LNCAP (cell line): ENCODE measurements at regions not wholly inside any gene's neighbourhood (a gene's known extent, or its start where the extent isn't known, plus 50 kb on each side); places are given as distances from the start of the nearest gene placed in this dataset.

Experiments
- TF ChIP-seq, protein P1 (sequence below): fragments of 450-650 bp; IDR thresholded peaks from 2 replicates; pipeline ENCODE4 v1.5.1; 2017; ENCODE audit warnings: mild to moderate bottlenecking

DNA sequence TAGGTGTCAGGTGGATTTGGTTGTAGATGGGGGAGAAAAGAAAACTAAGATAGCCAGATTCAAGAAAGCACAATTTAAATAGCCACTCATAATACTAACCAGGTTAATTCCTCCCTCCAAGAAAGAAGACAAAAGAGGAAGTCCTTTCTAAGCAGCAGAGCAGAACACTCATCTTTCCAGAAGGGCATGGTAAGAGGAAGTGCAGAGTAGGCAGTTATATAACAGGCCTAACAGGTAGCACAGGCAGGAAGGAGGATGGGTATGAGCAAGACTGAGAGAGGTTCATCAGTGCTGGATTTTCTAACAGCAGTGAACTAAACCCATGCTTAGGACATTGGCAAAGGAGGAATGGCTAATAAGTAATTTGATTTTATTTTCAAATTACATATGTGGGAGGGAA lies 517.5 kb downstream of the PLPP3 start:
- TF ChIP-seq, protein P1, sequence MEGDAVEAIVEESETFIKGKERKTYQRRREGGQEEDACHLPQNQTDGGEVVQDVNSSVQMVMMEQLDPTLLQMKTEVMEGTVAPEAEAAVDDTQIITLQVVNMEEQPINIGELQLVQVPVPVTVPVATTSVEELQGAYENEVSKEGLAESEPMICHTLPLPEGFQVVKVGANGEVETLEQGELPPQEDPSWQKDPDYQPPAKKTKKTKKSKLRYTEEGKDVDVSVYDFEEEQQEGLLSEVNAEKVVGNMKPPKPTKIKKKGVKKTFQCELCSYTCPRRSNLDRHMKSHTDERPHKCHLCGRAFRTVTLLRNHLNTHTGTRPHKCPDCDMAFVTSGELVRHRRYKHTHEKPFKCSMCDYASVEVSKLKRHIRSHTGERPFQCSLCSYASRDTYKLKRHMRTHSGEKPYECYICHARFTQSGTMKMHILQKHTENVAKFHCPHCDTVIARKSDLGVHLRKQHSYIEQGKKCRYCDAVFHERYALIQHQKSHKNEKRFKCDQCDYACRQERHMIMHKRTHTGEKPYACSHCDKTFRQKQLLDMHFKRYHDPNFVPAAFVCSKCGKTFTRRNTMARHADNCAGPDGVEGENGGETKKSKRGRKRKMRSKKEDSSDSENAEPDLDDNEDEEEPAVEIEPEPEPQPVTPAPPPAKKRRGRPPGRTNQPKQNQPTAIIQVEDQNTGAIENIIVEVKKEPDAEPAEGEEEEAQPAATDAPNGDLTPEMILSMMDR, result no peak

DNA sequence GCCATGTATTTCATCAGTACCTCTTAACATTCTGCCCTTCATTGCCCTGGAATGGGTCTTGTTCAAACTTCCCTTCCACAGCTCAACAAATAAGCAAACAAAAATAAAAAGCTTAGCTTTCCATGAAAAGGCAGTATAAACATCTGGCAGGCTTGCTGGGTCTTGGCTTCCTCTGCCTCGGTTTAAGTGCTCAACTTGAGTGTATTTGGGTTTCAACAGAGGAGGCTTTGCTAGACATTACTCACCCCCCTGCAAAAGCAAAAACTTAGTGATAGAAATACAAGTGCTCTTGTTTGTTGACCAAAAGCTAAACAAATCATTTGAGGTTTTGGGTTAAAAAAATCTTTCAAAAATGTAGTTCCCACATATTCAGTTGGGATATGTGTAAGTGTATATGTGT lies 518.5 kb downstream of the PLPP3 start:
- TF ChIP-seq, protein P1, result no peak

DNA sequence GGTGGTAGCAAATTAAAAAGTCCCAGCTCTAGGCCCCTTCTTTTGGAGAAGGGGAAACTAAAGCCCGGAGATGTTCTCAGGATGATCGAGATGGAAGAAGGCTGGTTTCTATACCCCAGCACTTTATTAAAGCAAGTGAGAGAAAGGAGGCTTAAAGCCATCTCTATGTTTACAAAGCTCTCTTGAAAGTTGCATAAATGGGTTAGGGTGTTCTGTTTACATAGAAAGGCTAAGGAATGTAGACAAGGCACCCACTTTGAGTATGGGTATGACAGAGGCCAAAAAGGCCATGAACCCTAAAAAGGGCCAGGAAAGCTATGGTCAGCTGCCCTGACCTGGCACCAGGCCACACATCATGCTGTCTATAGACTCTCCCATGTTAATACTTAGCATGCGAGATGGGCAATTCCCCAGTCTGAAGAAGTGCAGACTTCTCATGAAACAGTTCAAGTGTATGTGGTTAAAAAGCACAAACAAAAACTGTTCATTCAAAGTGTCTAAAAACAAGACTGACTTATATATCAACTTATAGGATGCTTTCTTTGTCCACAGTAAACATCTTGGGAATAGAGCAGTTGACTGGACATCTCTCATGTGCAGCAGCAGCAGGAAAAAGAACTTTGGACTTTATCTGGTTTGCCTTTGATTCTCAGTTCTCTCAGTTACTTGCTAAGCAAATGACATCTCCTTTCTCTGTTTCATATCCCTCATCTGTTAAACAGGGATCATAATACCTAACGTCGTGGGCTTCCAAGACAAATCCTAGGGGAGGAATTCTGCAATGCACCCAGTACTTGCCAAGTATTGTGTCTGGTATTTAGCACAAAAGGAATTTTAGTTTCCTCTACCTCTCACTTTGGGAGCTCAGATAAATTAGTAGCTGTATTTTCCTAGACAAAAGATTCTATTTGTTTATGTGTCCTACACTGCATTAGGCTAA lies 521.6 kb downstream of the PLPP3 start:
- TF ChIP-seq, protein P1, result no peak

DNA sequence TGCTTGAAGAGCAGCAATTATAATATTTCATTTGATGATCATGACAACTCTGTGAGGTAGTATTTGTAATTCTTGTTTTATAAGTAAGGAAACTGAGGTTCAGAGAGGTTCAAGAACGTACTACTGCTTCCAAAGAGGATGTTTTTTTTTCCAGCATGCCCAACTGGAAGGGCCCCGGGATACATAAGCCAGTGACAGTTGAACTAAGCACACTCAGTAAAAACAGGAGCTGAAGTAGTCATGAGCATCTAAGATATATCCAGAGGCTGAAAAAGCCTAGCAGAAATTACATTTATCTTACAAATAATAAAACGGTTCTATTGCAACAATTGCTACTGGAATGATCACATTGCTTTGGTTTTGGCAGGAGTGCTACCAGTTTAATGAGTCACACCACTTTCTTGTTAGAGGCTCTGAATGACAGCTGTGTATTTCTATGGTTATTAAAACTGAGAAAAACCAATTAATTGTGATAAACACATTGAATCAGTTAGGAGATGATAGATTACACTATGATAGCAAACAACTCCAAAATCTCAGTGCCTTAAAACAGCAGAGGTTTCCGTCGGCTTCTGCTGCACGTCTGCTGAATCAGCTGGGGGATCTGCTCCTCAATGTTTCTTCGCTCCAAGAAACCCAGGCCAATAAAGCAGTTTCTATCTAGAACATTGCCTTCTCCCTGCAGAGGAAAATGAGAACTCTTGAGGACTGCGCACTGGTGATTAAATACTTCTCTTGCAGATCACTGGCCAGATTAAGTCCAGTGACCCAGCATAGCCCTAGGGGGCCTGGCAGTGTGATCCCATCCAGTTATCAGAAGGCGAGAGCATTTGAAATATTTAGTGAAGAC lies 522.7 kb downstream of the PLPP3 start:
- TF ChIP-seq, protein P1, result no peak

DNA sequence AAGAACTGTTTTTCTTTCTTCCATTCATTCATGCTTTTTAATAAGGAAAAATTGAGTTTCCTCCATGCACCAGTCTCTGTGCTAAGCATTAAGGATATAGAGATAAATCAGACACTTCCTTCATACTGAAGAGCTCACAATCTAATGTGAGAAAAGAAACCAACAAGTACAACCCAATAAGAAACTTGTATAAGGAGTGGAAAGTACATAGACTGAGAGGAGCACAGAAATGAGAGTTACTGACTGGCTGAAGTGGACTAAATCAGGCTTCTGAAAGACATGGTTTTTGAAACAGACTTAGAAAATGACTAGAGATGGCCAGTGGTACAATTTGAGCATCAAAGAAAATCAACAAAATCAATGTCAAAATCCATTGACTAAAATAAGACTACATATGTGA lies 524.4 kb downstream of the PLPP3 start:
- TF ChIP-seq, protein P1, result no peak

DNA sequence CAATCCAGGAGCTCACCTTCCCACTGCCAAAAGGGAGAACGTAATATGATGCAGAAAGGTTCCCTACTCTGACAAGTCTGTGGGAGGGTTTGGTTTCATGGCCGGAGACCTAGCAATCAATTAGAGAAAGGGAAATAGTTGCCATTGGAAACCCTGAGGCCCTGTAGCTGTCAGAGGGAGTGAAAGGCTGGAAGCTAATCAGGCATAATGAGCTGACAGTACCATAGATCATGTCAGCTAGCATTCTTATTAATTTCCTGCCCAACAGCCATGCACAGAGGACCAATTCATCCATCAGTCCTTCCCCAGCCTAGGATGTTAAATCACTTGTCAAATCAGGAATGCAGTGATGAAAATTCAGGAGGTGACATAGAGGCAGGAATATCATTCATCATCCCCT lies 527.3 kb downstream of the PLPP3 start:
- TF ChIP-seq, protein P1, result no peak

DNA sequence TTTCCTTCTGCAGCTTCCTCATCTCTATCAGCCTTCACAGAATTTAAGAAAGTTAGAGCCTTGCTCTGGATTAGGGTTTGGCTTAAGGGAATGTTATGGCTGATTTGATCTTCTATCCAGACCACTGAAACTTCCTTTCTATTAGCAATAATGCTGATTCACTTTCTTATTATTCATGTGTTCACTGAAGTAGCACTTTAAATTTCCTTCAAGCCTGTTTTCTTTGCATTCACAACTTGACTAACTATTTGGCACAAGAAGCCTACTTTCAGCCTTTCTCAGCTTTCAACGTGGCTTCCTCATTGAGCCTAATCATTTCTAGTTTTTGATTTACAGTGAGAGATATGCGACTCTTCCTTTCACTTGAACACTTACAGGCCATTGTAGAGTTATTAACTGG lies 528.5 kb downstream of the PLPP3 start:
- TF ChIP-seq, protein P1, result no peak
